ENCODE measurements at regions not wholly inside any gene's neighbourhood (a gene's known extent, or its start where the extent isn't known, plus 50 kb on each side); places are given as distances from the start of the nearest gene placed in this dataset.

GRCh38 chrX:118182025-118182424, 65.4 kb upstream of the KLHL13 start:
- TF ChIP-seq POLR2A (IDR thresholded peaks at IDR 0.05) (no peak), CTCF (IDR thresholded peaks at IDR 0.05) (no peak)

All from stomach (tissue), 4 donors.